Naive B cell (primary cell): ENCODE measurements at regions not wholly inside any gene's neighbourhood (a gene's known extent, or its start where the extent isn't known, plus 50 kb on each side); places are given as distances from the start of the nearest gene placed in this dataset.

Source experiments
- ATAC-seq, 2 donors: fragments of 150-1000 bp; cut with Tn5 transposase; 2 replicates each; pipeline ENCODE4 v1.10.0; 2021; ENCODE audit warnings: low read depth in 2 of 2, mild to moderate bottlenecking in 2 of 2, moderate library complexity in 2 of 2
- DNase-seq: peaks from one replicate; pipeline ENCODE4 v3.0.0; 2022
- H3K27ac Mint-ChIP-seq, 6 donors: one replicate each; pipeline ENCODE4 v1.8.0; 2020 to 2022; ENCODE audit warnings: mild to moderate bottlenecking in 6 of 6, mixed read lengths in 6 of 6, moderate library complexity in 5 of 6, inconsistent platforms in 2 of 6
- H3K27me3 Mint-ChIP-seq, 3 donors: one replicate each; pipeline ENCODE4 v1.8.0; 2021 to 2022; ENCODE audit warnings: mixed read lengths in 3 of 3, mild to moderate bottlenecking in 1 of 3
- H3K36me3 Mint-ChIP-seq, 2 donors: one replicate each; pipeline ENCODE4 v1.8.0; 2020 to 2022; ENCODE audit warnings: mixed read lengths in 2 of 2, inconsistent platforms in 1 of 2, mild to moderate bottlenecking in 1 of 2
- H3K4me1 Mint-ChIP-seq, 3 donors: one replicate each; pipeline ENCODE4 v1.8.0; 2020 to 2022; ENCODE audit warnings: mixed read lengths in 3 of 3, inconsistent platforms in 1 of 3, mild to moderate bottlenecking in 1 of 3, moderate library complexity in 1 of 3
- H3K4me3 Mint-ChIP-seq, 8 donors: one replicate each; pipeline ENCODE4 v1.8.0; 2020 to 2022; ENCODE audit warnings: mild to moderate bottlenecking in 8 of 8, mixed read lengths in 8 of 8, moderate library complexity in 8 of 8, inconsistent platforms in 2 of 8
- H3K9me3 Mint-ChIP-seq, 7 donors: one replicate each; pipeline ENCODE4 v1.8.0; 2020 to 2022; ENCODE audit warnings: mixed read lengths in 7 of 7, mild to moderate bottlenecking in 5 of 7, inconsistent platforms in 2 of 7, moderate library complexity in 1 of 7

GRCh38 chrX:9151772-9152307 lies 117.9 kb upstream of the FAM9B start:
- Mint-ChIP-seq H3K4me1 (peaks cover 4 to 14% (median 14%) of the 10 kb centered on the region in 3 donors), H3K27ac (no peak overlapping the region), H3K4me3 (peak overlapping the region in 4 of 8 donors; percentile 11 to 74 (median 50)), H3K36me3 (peaks cover 0 to 17% of the 10 kb centered on the region in 2 donors), H3K27me3 (peaks cover 34 to 39% (median 36%) of the 10 kb centered on the region in 3 donors), H3K9me3 (peaks cover 0 to 21% (median 2%) of the 10 kb centered on the region in 7 donors)
- ATAC-seq (peak; percentile 75), DNase-seq (no peak)

- H3K27ac Mint-ChIP-seq: no peak overlapping the region
- no peak for ATAC-seq
- H3K27me3 Mint-ChIP-seq: peaks cover 36 to 42% (median 39%) of the 10 kb centered on the region in 3 donors
- H3K9me3 Mint-ChIP-seq: peaks cover 0 to 21% (median 2%) of the 10 kb centered on the region in 7 donors
- no peak for DNase-seq
- no peak overlapping the region for H3K4me3 Mint-ChIP-seq
- H3K4me1 Mint-ChIP-seq: peaks cover 4 to 14% (median 14%) of the 10 kb centered on the region in 3 donors
- peaks cover 0 to 17% of the 10 kb centered on the region in 2 donors for H3K36me3 Mint-ChIP-seq
These were observed 119.4 kb upstream of the FAM9B start for GRCh38 chrX:9153300-9153699.

DNA sequence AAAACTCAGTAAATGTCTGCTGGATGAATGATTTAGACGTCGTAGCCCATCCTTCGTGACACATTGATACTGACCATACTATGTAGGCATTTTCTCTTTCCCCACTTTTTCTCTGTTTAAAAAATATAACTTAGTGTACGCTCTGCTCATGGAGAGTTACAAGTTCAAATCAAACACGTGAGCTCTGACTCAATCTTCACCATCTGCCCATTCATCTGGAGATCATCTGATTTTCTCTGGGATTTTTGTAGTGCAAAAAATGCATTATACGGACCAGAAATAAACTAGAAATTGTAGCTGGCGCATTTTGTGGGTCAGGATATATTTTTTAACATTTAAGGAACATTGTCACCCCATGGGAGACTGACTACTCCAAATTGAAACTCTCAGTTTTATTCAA lies 124.7 kb upstream of the FAM9B start:
- ATAC-seq: no peak
- DNase-seq: no peak
- Mint-ChIP-seq H3K27me3 (peaks cover 30 to 51% (median 37%) of the 10 kb centered on the region in 3 donors), H3K4me3 (no peak overlapping the region), H3K9me3 (peaks cover 0 to 9% (median 2%) of the 10 kb centered on the region in 7 donors), H3K36me3 (peaks cover 0 to 4% of the 10 kb centered on the region in 2 donors), H3K27ac (no peak overlapping the region), H3K4me1 (peaks cover 0 to under 1% (median 0%) of the 10 kb centered on the region in 3 donors)

DNA sequence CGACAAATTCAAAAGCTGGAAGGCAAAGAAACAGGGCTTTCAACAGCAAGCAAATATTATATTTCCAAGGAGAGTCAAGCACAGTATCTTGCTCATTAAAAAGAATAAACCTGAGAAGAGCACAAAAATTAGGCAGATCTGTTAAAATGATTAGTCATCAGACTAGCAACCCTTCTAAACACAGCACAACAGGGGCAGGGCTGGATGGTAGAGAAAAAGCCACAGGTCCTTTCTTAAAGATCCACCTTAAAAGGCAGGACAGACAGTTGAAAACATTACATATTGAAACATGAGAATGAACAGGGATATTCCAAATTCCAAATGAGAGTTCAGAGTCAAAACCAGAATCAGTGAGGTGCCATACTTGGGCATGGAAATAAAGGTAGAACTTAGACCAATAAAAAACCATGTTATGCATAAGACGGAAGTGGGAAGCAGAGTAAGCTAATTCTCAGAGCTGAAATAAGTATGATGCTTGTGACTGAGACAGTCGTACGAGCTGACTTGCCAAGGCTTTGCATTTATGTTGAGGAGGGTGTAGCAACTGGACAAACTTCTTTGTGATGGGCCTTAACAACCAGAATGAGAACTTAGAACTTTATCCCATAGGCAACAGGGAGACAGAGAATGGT lies 126.9 kb upstream of the FAM9B start:
- DNase-seq (no peak), ATAC-seq (no peak)
- Mint-ChIP-seq H3K27ac (peak overlapping the region in 1 of 6 donors; percentile 82), H3K4me1 (peaks cover 9 to 15% (median 14%) of the 10 kb centered on the region in 3 donors), H3K4me3 (no peak overlapping the region), H3K36me3 (peaks cover 0 to 3% of the 10 kb centered on the region in 2 donors), H3K27me3 (peaks cover 26 to 41% (median 28%) of the 10 kb centered on the region in 3 donors), H3K9me3 (peaks cover 0 to 7% (median under 1%) of the 10 kb centered on the region in 7 donors)

DNA sequence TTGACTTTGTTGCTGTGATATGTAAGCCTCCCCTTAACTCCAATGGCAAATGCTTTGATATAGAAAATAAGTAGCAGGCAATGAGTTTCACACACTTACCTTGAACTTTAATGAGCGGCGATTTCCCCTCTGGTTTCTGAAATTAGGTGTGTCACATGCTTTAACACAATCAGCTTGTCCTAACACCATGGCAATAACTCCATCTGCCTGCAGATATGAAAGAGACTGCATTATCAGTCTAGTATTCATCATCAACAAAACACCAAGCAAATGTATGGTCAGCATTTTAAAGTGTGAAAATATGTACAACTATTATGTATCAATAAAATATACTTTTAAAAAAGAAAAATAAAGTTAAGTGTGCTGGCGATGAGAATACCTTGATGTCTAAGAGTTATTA lies 128.8 kb upstream of the FAM9B start:
- no peak overlapping the region for H3K4me3 Mint-ChIP-seq

GRCh38 chrX:9163214-9163709 lies 129.3 kb upstream of the FAM9B start:
- ATAC-seq: no peak

More for the DNA sequence above, 128.8 kb upstream of the FAM9B start:
- Mint-ChIP-seq H3K36me3 (peaks cover 0 to 4% of the 10 kb centered on the region in 2 donors), H3K4me1 (peaks cover 13 to 23% (median 19%) of the 10 kb centered on the region in 3 donors), H3K27me3 (peaks cover 28 to 34% (median 30%) of the 10 kb centered on the region in 3 donors), H3K9me3 (peaks cover 0 to 24% (median 9%) of the 10 kb centered on the region in 7 donors), H3K27ac (peak overlapping the region in 1 of 6 donors; percentile 40)
- ATAC-seq (no peak), DNase-seq (no peak)

DNA sequence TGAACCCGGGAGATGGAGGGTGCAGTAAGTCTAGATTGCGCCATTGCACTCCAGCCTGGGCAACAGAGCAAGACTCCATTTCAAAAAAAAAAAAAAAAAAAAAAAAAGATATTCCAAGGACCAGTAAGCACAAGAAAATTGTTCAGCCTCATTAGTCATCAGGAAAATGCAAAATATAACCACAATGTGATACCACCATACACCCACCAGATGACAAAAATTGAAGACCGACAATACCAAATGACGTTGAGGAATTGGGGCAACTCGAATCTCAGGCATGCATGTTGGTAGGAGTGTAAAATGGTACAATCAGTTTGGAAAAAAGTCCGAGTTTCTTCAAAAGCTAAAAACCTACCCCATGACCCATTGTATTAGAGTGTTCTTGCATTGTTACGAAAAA lies 130.2 kb upstream of the FAM9B start:
- no peak for ATAC-seq
- Mint-ChIP-seq H3K4me3 (no peak overlapping the region), H3K36me3 (peaks cover 0 to 7% of the 10 kb centered on the region in 2 donors), H3K27ac (peak overlapping the region in 2 of 6 donors; percentile 66 to 77), H3K9me3 (peaks cover 0 to 32% (median 16%) of the 10 kb centered on the region in 7 donors), H3K4me1 (peaks cover 13 to 23% (median 19%) of the 10 kb centered on the region in 3 donors), H3K27me3 (peaks cover 19 to 27% (median 25%) of the 10 kb centered on the region in 3 donors)
- no peak for DNase-seq

More at GRCh38 chrX:9163214-9163709, 129.3 kb upstream of the FAM9B start:
- no peak for DNase-seq
- peak overlapping the region in 1 of 8 donors; percentile 64 for H3K4me3 Mint-ChIP-seq
- H3K36me3 Mint-ChIP-seq: peaks cover 0 to 7% of the 10 kb centered on the region in 2 donors
- peaks cover 0 to 27% (median 13%) of the 10 kb centered on the region in 7 donors for H3K9me3 Mint-ChIP-seq
- H3K4me1 Mint-ChIP-seq: peaks cover 13 to 23% (median 19%) of the 10 kb centered on the region in 3 donors
- H3K27ac Mint-ChIP-seq: peak overlapping the region in 1 of 6 donors; percentile 40
- peaks cover 24 to 31% (median 27%) of the 10 kb centered on the region in 3 donors for H3K27me3 Mint-ChIP-seq

DNA sequence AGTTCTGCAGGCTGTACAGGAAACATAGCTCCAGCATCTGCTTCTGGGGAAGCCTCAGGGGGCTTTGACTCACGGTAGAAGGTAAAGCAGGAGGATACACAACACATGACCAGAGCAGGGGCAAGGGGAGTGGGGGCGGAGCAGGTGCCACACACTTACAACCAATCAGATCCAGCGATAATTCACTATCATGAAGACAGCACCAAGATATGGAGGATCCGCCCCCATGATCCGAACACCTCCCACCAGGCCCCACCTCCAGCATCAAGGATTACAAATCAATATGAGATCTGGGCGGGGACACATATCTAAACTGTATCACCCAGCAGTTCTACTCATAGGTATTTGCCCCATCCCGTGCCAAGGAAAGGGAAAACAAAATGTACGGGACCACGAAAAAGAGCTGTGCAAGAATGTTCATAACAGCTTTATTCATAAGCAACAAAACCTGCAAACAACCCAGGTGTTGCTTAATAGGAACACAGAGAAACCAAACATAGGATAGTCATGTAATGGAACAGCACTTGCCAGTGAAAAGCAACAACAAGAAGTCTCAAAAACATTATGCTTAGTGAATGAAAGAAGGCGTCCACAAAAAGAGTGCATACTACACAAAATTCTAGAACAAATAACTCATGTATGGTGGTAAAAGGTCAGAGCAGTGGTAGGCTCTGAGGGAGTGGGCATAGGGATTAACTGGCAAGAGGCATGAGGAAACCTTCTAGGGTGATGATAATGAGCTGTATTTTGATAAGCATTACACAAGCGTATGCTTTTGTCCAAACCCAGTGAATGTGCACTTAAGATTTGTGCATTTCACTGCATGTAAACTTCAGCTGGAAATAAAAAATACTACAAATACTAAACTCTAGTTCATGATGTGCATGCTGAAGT lies 130.9 kb upstream of the FAM9B start:
- H3K27ac Mint-ChIP-seq: peak overlapping the region in 5 of 6 donors; percentile 32 to 89 (median 69)
- DNase-seq (no peak), ATAC-seq (no peak)
- H3K9me3 Mint-ChIP-seq: peaks cover 0 to 33% (median 16%) of the 10 kb centered on the region in 7 donors
- peak overlapping the region in 1 of 8 donors; percentile 22 for H3K4me3 Mint-ChIP-seq
- peaks cover 19 to 25% (median 24%) of the 10 kb centered on the region in 3 donors for H3K27me3 Mint-ChIP-seq
- peaks cover 13 to 23% (median 19%) of the 10 kb centered on the region in 3 donors for H3K4me1 Mint-ChIP-seq
- H3K36me3 Mint-ChIP-seq: peaks cover 0 to 7% of the 10 kb centered on the region in 2 donors

- H3K27me3 Mint-ChIP-seq: peaks cover 9 to 19% (median 10%) of the 10 kb centered on the region in 3 donors
- peaks cover 13 to 23% (median 19%) of the 10 kb centered on the region in 3 donors for H3K4me1 Mint-ChIP-seq
- no peak for DNase-seq
- peaks cover 0 to 33% (median 16%) of the 10 kb centered on the region in 7 donors for H3K9me3 Mint-ChIP-seq
- no peak for ATAC-seq
- no peak overlapping the region for H3K4me3 Mint-ChIP-seq
- H3K27ac Mint-ChIP-seq: peak overlapping the region in 2 of 6 donors; percentile 22 to 66
- peaks cover 0 to 7% of the 10 kb centered on the region in 2 donors for H3K36me3 Mint-ChIP-seq
These were observed 132.6 kb upstream of the FAM9B start for GRCh38 chrX:9166584-9166944.

DNA sequence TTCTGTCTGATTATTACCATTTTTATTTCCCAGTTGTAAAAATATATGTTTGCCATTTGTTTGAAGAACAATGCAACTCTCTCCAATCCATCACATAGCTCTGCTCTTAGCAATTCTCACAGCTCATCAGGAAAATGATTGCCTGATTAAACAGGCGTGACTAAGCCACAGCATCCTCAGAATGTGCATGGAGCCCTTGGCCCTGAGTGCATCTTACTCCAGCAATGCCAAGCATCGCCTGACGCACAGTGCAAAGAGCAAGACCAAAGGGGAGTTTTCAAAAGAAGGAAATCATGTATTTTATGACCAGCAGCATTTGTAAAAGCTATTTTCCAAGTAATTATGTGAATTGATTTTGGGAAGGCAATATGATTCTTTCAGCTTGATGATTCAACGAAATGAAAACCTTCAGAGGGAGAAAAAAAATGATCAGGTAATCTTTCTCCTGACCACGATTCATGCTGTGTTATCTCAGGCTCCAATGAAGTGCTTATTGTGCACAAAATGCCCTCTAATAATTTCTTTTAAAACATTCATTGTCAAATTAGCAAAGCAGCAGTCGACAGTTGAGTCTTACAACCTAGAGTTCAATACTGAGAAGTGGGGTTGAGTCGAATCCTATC lies 138.0 kb upstream of the FAM9B start:
- H3K27me3 Mint-ChIP-seq: peaks cover 0 to 9% (median 4%) of the 10 kb centered on the region in 3 donors
- no peaks in the 10 kb centered on the region for H3K4me1 Mint-ChIP-seq
- peaks cover 5 to 7% of the 10 kb centered on the region in 2 donors for H3K36me3 Mint-ChIP-seq
- DNase-seq (no peak), ATAC-seq (no peak)
- no peak overlapping the region for H3K4me3 Mint-ChIP-seq
- H3K9me3 Mint-ChIP-seq: peaks cover 0 to 32% (median 14%) of the 10 kb centered on the region in 7 donors
- no peak overlapping the region for H3K27ac Mint-ChIP-seq

GRCh38 chrX:9172464-9172850 lies 138.5 kb upstream of the FAM9B start:
- ATAC-seq (no peak), DNase-seq (no peak)
- H3K27ac Mint-ChIP-seq: no peak overlapping the region
- H3K4me1 Mint-ChIP-seq: no peaks in the 10 kb centered on the region
- H3K36me3 Mint-ChIP-seq: peaks cover 5% of the 10 kb centered on the region in 2 donors
- H3K27me3 Mint-ChIP-seq: peaks cover 0 to 9% (median 5%) of the 10 kb centered on the region in 3 donors
- H3K9me3 Mint-ChIP-seq: peaks cover 0 to 27% (median 10%) of the 10 kb centered on the region in 7 donors
- H3K4me3 Mint-ChIP-seq: no peak overlapping the region

- H3K9me3 Mint-ChIP-seq: peaks cover 0 to 11% (median 5%) of the 10 kb centered on the region in 7 donors
- no peak overlapping the region for H3K4me3 Mint-ChIP-seq
- no peak overlapping the region for H3K27ac Mint-ChIP-seq
- ATAC-seq: no peak
- no peak for DNase-seq
- peaks cover 6 to 31% (median 11%) of the 10 kb centered on the region in 3 donors for H3K27me3 Mint-ChIP-seq
- H3K4me1 Mint-ChIP-seq: no peaks in the 10 kb centered on the region
- H3K36me3 Mint-ChIP-seq: no peaks in the 10 kb centered on the region
These were observed 146.7 kb upstream of the FAM9B start for GRCh38 chrX:9180623-9181022.
